SK-N-MC (cell line): ENCODE measurements at regions not wholly inside any gene's neighbourhood (a gene's known extent, or its start where the extent isn't known, plus 50 kb on each side); places are given as distances from the start of the nearest gene placed in this dataset.
"Not testable (repeated sequence)": the region's sequence is repeated elsewhere in the genome, so short reads cannot be mapped to it uniquely, and the experiment has no call there.

ENCODE experiments used
- DNase-seq: peaks from one replicate; pipeline ENCODE4 v3.0.0-alpha.2; 2011; ENCODE audit warnings: low read depth, low spot score
- H3K27ac ChIP-seq: fragments of 200-600 bp; sonication (generic); 2 replicates; pipeline ENCODE4 v1.5.1; 2016; ENCODE audit warnings: mixed run types
- H3K36me3 ChIP-seq: fragments of 200-600 bp; sonication (generic); 2 replicates; pipeline ENCODE4 v1.6.1; 2017; ENCODE audit warnings: antibody characterized with exemption, low read length, mixed read lengths; ENCODE audit not compliant: insufficient read depth
- H3K4me3 ChIP-seq: fragments of 200-600 bp; sonication (generic); 2 replicates; pipeline ENCODE4 v1.5.1; 2016
- H3K9ac ChIP-seq: fragments of 200-600 bp; sonication (generic); 2 replicates; pipeline ENCODE4 v1.8.0; 2017; ENCODE audit warnings: mixed run types, mixed read lengths; ENCODE audit not compliant: insufficient read length
- H3K9me3 ChIP-seq: fragments of 200-600 bp; sonication (generic); 2 replicates; pipeline ENCODE4 v1.6.1; 2017; ENCODE audit warnings: low read depth, mild to moderate bottlenecking, antibody characterized with exemption, low read length, moderate library complexity, mixed read lengths
- EZH2 ChIP-seq: fragments of 200-600 bp; sonication (generic); IDR thresholded peaks from one replicate; pipeline ENCODE4 v1.6.1; 2017; ENCODE audit warnings: antibody characterized with exemption
- FOXP2 ChIP-seq: optimal IDR thresholded peaks from 2 replicates; pipeline ENCODE3; 2011; ENCODE audit warnings: mild to moderate bottlenecking, moderate library complexity; ENCODE audit not compliant: insufficient read depth; ENCODE audit errors: extremely low read length, control extremely low read depth
- POLR2AphosphoS5 ChIP-seq: IDR thresholded peaks from 2 replicates; pipeline ENCODE4 v1.6.1; 2012; ENCODE audit warnings: mild to moderate bottlenecking, low read depth, low read length, borderline replicate concordance

DNA sequence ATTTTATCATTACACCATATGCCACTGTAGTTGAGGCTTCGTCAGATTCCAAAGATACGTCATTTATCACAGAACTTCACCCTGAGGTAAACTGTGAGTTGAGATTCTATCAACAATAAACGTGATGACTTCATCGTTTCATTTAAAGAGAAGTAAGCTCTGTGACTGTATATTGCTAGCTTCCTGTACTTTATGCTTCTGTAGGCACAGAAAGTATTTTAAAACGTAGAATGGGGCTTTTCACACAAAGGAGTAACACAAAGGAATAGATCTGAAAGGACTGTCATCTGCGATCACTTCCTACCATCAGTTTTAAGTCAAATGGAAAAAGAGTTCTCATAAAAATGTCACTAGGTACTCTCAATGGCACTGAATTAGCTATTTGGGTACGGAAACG, 234.4 kb upstream of the MCHR2 start:
- no peak overlapping the region for H3K27ac ChIP-seq
- no peak overlapping the region for H3K9ac ChIP-seq
- TF ChIP-seq FOXP2 (no peak), POLR2AphosphoS5 (no peak)
- DNase-seq = no peak
- no peak overlapping the region for H3K4me3 ChIP-seq
- no peaks in the 10 kb centered on the region for H3K9me3 ChIP-seq
- no peaks in the 10 kb centered on the region for H3K36me3 ChIP-seq

DNA sequence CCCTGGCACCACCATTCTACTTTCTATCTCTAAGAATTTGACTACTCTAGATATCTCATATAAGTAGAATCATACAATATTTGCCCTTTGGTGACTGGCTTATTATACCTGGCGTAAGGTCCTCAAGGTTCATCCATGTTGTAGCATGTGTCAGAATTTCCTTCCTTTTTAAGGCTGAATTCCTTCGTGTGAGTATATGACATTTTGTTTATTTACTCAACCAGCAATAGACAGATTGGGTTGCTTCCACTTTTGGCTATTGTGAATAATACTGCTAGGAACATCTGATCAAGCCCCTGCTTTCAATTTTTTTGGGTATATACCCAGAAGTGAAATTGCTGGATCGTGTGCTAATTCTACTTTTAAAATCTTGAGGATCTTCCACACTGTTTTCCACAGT, 232.8 kb upstream of the MCHR2 start:
- no peak for DNase-seq
- Histone ChIP-seq H3K9me3 (no peaks in the 10 kb centered on the region), H3K4me3 (no peak overlapping the region), H3K27ac (no peak overlapping the region), H3K9ac (no peak overlapping the region), H3K36me3 (no peaks in the 10 kb centered on the region)
- TF ChIP-seq POLR2AphosphoS5 (no peak), FOXP2 (no peak), EZH2 (no peak)

DNA sequence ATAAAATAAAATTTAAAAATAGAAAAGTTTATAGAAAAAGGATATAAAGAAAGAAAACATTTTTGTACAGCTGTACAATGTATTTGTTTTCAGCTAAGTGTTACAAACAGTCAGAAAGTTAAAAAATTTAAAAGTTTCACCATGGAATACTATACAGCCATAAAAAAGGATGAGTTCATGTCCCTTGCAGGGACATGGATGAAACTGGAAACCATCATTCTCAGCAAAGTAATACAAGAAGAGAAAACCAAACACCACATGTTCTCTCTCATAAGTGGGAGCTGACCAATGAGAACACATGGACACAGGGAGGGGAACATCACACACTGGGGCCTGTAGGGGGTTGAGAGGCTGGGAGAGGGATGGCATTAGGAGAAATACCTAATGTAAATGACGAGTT, 229.9 kb upstream of the MCHR2 start:
- not testable (repeated sequence) for DNase-seq, H3K9ac ChIP-seq, H3K9me3 ChIP-seq, H3K4me3 ChIP-seq, H3K36me3 ChIP-seq, H3K27ac ChIP-seq

DNA sequence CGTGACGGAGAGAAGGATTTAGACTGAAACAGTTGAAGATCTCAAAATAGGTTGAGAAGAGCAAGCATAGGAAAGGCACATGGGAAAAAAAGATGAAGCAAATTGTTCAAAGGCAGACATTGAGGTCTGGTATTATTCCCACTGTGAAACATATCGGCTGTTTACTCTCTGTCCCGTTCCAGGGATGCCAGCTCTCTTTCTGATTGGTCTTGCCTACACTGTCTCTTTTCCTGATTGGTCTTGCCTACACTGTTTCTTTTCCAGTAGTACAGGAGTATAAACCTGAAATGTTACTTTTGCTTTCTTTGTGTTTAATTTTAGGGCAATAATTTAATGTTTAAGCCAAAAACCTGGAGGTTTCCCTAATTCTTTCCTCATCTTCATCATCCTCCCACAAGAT, 226.5 kb upstream of the MCHR2 start:
- no peak overlapping the region for H3K4me3 ChIP-seq
- no peaks in the 10 kb centered on the region for H3K36me3 ChIP-seq

DNA sequence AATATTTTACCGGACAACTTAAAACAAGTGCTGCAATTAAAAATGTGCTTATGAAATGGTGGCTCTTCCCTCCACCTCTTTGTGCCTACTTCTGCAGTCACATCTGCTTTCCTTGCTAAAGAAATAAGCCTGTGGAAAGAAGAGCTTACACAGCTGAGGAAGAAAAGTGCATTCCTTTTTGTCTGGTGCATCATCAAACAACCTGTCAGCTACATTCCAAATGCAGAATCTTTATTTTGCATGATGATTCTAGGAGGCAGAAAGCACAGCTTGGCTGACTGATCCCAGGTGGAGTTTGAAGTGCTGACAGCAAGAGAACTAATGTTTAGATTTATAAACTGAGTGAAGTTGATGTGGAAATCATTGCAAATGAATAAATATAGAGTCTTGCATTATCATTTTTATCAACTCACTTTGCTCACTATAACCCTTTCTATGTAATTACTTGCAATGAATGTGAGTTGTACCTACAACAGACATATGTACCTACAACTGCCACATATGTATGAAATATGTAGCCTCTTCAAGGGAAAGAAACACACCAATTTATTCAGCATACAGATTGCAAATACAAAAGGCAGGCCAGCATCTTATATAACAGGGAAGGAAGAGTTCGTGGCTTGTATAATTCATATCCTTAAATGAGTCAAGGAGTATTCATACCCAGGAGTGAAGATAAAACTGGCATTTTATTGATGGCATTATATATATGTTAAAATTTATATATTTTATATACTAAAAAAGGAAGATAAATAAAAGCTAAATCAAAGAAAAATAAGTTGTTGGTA, 223.4 kb upstream of the MCHR2 start:
- H3K4me3 ChIP-seq = no peak overlapping the region
- no peak overlapping the region for H3K9ac ChIP-seq
- TF ChIP-seq POLR2AphosphoS5 (no peak), FOXP2 (no peak), EZH2 (no peak)
- no peaks in the 10 kb centered on the region for H3K36me3 ChIP-seq
- H3K27ac ChIP-seq = no peak overlapping the region
- no peaks in the 10 kb centered on the region for H3K9me3 ChIP-seq
- no peak for DNase-seq

More for the DNA sequence above, 226.5 kb upstream of the MCHR2 start:
- Histone ChIP-seq H3K9ac (no peak overlapping the region), H3K27ac (no peak overlapping the region), H3K9me3 (no peaks in the 10 kb centered on the region)
- TF ChIP-seq EZH2 (no peak), FOXP2 (no peak), POLR2AphosphoS5 (no peak)
- DNase-seq = no peak

DNA sequence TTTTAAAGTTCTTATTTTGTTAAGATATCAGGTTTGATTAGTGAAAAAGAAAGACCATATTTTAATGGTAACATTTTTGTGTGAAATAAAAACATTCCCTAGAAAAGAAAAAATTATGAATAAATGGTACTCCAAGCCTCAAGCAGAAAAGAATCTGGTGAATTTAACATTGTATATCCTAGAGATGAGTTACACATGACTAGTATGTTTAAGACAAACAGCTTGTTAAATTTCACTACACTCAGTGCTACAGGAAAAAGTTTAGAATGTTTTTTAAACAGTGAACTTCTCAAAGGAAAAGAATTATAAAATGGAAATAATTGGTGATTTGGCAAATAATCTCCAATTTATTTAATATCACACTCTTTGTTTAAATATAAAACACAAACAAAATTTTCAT, 222.7 kb upstream of the MCHR2 start:
- Histone ChIP-seq H3K9ac (no peak overlapping the region), H3K4me3 (no peak overlapping the region), H3K36me3 (no peaks in the 10 kb centered on the region), H3K9me3 (no peaks in the 10 kb centered on the region), H3K27ac (no peak overlapping the region)
- no peak for DNase-seq
- TF ChIP-seq POLR2AphosphoS5 (no peak), EZH2 (no peak), FOXP2 (no peak)

DNA sequence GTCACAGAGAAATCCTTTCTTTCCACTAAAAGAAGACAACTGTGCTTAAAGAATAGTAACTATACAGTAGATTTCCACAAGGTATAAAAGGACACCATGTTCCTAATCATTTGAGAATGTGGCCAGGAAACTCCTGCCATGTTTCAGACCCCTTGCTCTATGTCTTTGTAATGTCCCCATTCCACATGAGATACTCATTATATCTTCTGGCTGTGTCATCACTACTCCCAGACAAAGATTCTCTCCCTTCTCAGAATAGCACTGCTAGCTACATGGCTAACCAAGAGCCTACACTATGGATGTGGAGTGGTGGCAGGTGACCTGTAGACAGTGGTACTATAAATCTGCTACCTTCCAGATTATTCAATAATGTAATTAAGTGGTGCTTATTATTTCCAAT, 218.1 kb upstream of the MCHR2 start:
- no peak for DNase-seq
- H3K27ac ChIP-seq = no peak overlapping the region
- TF ChIP-seq EZH2 = no peak

DNA sequence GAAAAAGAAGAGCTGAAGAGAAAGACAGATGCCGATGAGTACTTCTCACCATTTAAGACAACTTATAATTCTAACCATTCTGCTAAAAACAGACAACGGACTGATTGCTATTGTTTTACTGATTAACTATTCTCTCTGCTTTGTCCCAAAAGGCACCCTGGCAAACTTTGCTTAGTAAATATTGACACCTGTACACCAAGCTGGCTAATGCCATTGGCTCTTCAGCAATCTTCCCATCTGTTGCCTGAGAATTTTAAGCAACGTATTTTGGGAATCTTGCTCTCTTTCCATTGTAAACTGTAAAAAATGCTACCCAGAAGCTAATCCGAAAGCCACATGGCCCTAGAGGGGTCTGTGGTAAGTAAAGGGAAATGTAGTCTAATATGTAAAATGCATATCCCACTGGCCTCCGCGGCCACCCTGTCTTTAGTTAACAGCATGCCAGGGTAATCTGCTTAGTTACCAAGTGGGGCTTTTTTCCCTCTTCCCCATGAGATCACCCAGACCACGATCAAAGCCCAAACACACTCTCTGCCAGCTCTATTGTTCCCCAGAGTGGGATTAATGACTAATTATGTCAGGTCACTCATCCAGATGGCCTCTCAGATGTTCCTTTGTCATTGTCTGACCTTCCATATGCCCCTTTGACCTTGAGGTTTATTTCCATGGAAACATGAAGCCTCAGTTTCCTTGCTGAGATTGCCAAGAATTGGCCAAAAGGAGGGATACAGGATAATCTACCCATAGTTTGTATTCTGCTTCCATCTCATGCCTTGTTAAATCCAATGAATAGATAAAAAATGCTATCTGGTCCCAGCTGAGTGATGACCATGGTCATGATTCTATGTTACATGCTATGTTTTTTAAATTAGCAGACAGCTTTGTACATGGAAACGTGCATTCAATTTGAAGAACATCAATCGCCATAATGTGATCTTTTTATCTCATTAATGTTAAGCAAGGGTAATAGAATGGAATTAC, 216.4 kb upstream of the MCHR2 start:
- DNase-seq = no peak
- Histone ChIP-seq H3K9me3 (no peaks in the 10 kb centered on the region), H3K4me3 (no peak overlapping the region), H3K27ac (no peak overlapping the region), H3K9ac (no peak overlapping the region), H3K36me3 (no peaks in the 10 kb centered on the region)
- TF ChIP-seq EZH2 (no peak), FOXP2 (no peak), POLR2AphosphoS5 (no peak)

More for the DNA sequence above, 218.1 kb upstream of the MCHR2 start:
- no peaks in the 10 kb centered on the region for H3K9me3 ChIP-seq
- no peaks in the 10 kb centered on the region for H3K36me3 ChIP-seq
- no peak overlapping the region for H3K4me3 ChIP-seq
- H3K9ac ChIP-seq = no peak overlapping the region
